Myocyte (in vitro differentiated cells): ENCODE measurements at regions not wholly inside any gene's neighbourhood (a gene's known extent, or its start where the extent isn't known, plus 50 kb on each side); places are given as distances from the start of the nearest gene placed in this dataset.
"Not testable (repeated sequence)": the region's sequence is repeated elsewhere in the genome, so short reads cannot be mapped to it uniquely, and the experiment has no call there.

Experiments
- DNase-seq: peaks from one replicate; pipeline ENCODE4 v3.0.0-alpha.2; 2012; ENCODE audit warnings: low read depth

- not testable (repeated sequence) for DNase-seq
Observed at GRCh38 chr15:24304747-24305146, 370.8 kb upstream of the NPAP1 start.

GRCh38 chr15:24305643-24306042 lies 369.9 kb upstream of the NPAP1 start:
- DNase-seq: not testable (repeated sequence)

GRCh38 chr15:24309700-24310099 lies 365.9 kb upstream of the NPAP1 start:
- DNase-seq: not testable (repeated sequence)

GRCh38 chr15:24311692-24312091 lies 363.9 kb upstream of the NPAP1 start:
- DNase-seq: not testable (repeated sequence)

GRCh38 chr15:24316326-24316725 lies 359.2 kb upstream of the NPAP1 start:
- not testable (repeated sequence) for DNase-seq

GRCh38 chr15:24318981-24319380 lies 356.6 kb upstream of the NPAP1 start:
- DNase-seq: no peak

GRCh38 chr15:24324096-24324495 lies 351.5 kb upstream of the NPAP1 start:
- DNase-seq: not testable (repeated sequence)

GRCh38 chr15:24326513-24326912 lies 349.1 kb upstream of the NPAP1 start:
- DNase-seq: not testable (repeated sequence)

- DNase-seq: not testable (repeated sequence)
Observed at GRCh38 chr15:24331964-24332363, 343.6 kb upstream of the NPAP1 start.

- not testable (repeated sequence) for DNase-seq
Observed at GRCh38 chr15:24341876-24342275, 333.7 kb upstream of the NPAP1 start.

GRCh38 chr15:24352777-24353176 lies 322.8 kb upstream of the NPAP1 start:
- not testable (repeated sequence) for DNase-seq

GRCh38 chr15:24381103-24381502 lies 294.5 kb upstream of the NPAP1 start:
- DNase-seq: not testable (repeated sequence)

GRCh38 chr15:24385258-24385657 lies 290.3 kb upstream of the NPAP1 start:
- DNase-seq: not testable (repeated sequence)

- DNase-seq: no peak
Observed at GRCh38 chr15:24394303-24394702, 281.3 kb upstream of the NPAP1 start.

- DNase-seq: not testable (repeated sequence)
Observed at GRCh38 chr15:24412649-24413048, 262.9 kb upstream of the NPAP1 start.

GRCh38 chr15:24426286-24427054 lies 249.1 kb upstream of the NPAP1 start:
- DNase-seq: not testable (repeated sequence)

- DNase-seq: not testable (repeated sequence)
Observed at GRCh38 chr15:24427055-24427400, 248.5 kb upstream of the NPAP1 start.

- not testable (repeated sequence) for DNase-seq
Observed at GRCh38 chr15:24435075-24435820, 240.3 kb upstream of the NPAP1 start.

- not testable (repeated sequence) for DNase-seq
Observed at GRCh38 chr15:24437270-24437669, 238.3 kb upstream of the NPAP1 start.

GRCh38 chr15:24437735-24438134 lies 237.8 kb upstream of the NPAP1 start:
- not testable (repeated sequence) for DNase-seq

- DNase-seq: not testable (repeated sequence)
Observed at GRCh38 chr15:24477107-24478025, 198.2 kb upstream of the NPAP1 start.
